ENCODE measurements at regions not wholly inside any gene's neighbourhood (a gene's known extent, or its start where the extent isn't known, plus 50 kb on each side); places are given as distances from the start of the nearest gene placed in this dataset.

GRCh38 chr3:72413228-72413627 lies 435.0 kb downstream of the SHQ1 start:
- Histone ChIP-seq H3K4me1 (ENCODE audit: control insufficient read depth, low read depth, low read length) (peaks cover 41% of the 10 kb centered on the region), H3K9me3 (ENCODE audit: control insufficient read depth, low read depth, low read length) (no peaks in the 10 kb centered on the region), H3K4me3 (ENCODE audit: low read length) (no peak overlapping the region), H3K27me3 (ENCODE audit: control insufficient read depth, insufficient read depth, low read length) (no peaks in the 10 kb centered on the region), H3K27ac (ENCODE audit: low read length) (no peak overlapping the region), H3K9ac (ENCODE audit: low read length) (no peak overlapping the region), H3K36me3 (ENCODE audit: control insufficient read depth, low read depth, low read length) (no peaks in the 10 kb centered on the region)

- no peak overlapping the region for H3K4me3 ChIP-seq (ENCODE audit: low read length)
- H3K27ac ChIP-seq (ENCODE audit: low read length) = no peak overlapping the region
- H3K4me1 ChIP-seq (ENCODE audit: control insufficient read depth, low read depth, low read length) = peaks cover 49% of the 10 kb centered on the region
- H3K9me3 ChIP-seq (ENCODE audit: control insufficient read depth, low read depth, low read length) = no peaks in the 10 kb centered on the region
- no peaks in the 10 kb centered on the region for H3K36me3 ChIP-seq (ENCODE audit: control insufficient read depth, low read depth, low read length)
- H3K9ac ChIP-seq (ENCODE audit: low read length) = no peak overlapping the region
- H3K27me3 ChIP-seq (ENCODE audit: control insufficient read depth, insufficient read depth, low read length) = no peaks in the 10 kb centered on the region
Observed at GRCh38 chr3:72412340-72412956, 435.8 kb downstream of the SHQ1 start.

- H3K27me3 ChIP-seq (ENCODE audit: control insufficient read depth, insufficient read depth, low read length) = no peaks in the 10 kb centered on the region
- H3K9me3 ChIP-seq (ENCODE audit: control insufficient read depth, low read depth, low read length) = no peaks in the 10 kb centered on the region
- H3K9ac ChIP-seq (ENCODE audit: low read length) = no peak overlapping the region
- H3K4me3 ChIP-seq (ENCODE audit: low read length) = no peak overlapping the region
- no peak overlapping the region for H3K27ac ChIP-seq (ENCODE audit: low read length)
- peaks cover 55% of the 10 kb centered on the region for H3K4me1 ChIP-seq (ENCODE audit: control insufficient read depth, low read depth, low read length)
- no peaks in the 10 kb centered on the region for H3K36me3 ChIP-seq (ENCODE audit: control insufficient read depth, low read depth, low read length)
Observed at GRCh38 chr3:72411843-72412242, 436.4 kb downstream of the SHQ1 start.

- no peak overlapping the region for H3K9ac ChIP-seq (ENCODE audit: low read length)
- H3K9me3 ChIP-seq (ENCODE audit: control insufficient read depth, low read depth, low read length) = no peaks in the 10 kb centered on the region
- H3K27ac ChIP-seq (ENCODE audit: low read length) = no peak overlapping the region
- H3K36me3 ChIP-seq (ENCODE audit: control insufficient read depth, low read depth, low read length) = no peaks in the 10 kb centered on the region
- no peak overlapping the region for H3K4me3 ChIP-seq (ENCODE audit: low read length)
- H3K27me3 ChIP-seq (ENCODE audit: control insufficient read depth, insufficient read depth, low read length) = no peaks in the 10 kb centered on the region
- H3K4me1 ChIP-seq (ENCODE audit: control insufficient read depth, low read depth, low read length) = peaks cover 58% of the 10 kb centered on the region
Observed at GRCh38 chr3:72411126-72411525, 437.1 kb downstream of the SHQ1 start.

GRCh38 chr3:72408983-72409779 lies 439.1 kb downstream of the SHQ1 start:
- H3K4me1 ChIP-seq (ENCODE audit: control insufficient read depth, low read depth, low read length) = peaks cover 70% of the 10 kb centered on the region
- H3K9ac ChIP-seq (ENCODE audit: low read length) = no peak overlapping the region
- H3K4me3 ChIP-seq (ENCODE audit: low read length) = no peak overlapping the region

GRCh38 chr3:72407766-72408165 lies 440.5 kb downstream of the SHQ1 start:
- no peak overlapping the region for H3K27ac ChIP-seq (ENCODE audit: low read length)
- no peaks in the 10 kb centered on the region for H3K27me3 ChIP-seq (ENCODE audit: control insufficient read depth, insufficient read depth, low read length)
- H3K36me3 ChIP-seq (ENCODE audit: control insufficient read depth, low read depth, low read length) = no peaks in the 10 kb centered on the region
- H3K4me3 ChIP-seq (ENCODE audit: low read length) = no peak overlapping the region
- peaks cover 81% of the 10 kb centered on the region for H3K4me1 ChIP-seq (ENCODE audit: control insufficient read depth, low read depth, low read length)
- no peak overlapping the region for H3K9ac ChIP-seq (ENCODE audit: low read length)
- no peaks in the 10 kb centered on the region for H3K9me3 ChIP-seq (ENCODE audit: control insufficient read depth, low read depth, low read length)

More at GRCh38 chr3:72408983-72409779, 439.1 kb downstream of the SHQ1 start:
- H3K36me3 ChIP-seq (ENCODE audit: control insufficient read depth, low read depth, low read length) = no peaks in the 10 kb centered on the region
- no peaks in the 10 kb centered on the region for H3K27me3 ChIP-seq (ENCODE audit: control insufficient read depth, insufficient read depth, low read length)
- H3K9me3 ChIP-seq (ENCODE audit: control insufficient read depth, low read depth, low read length) = no peaks in the 10 kb centered on the region
- no peak overlapping the region for H3K27ac ChIP-seq (ENCODE audit: low read length)

GRCh38 chr3:72405943-72406566 lies 442.2 kb downstream of the SHQ1 start:
- Histone ChIP-seq H3K9me3 (ENCODE audit: control insufficient read depth, low read depth, low read length) (no peaks in the 10 kb centered on the region), H3K4me1 (ENCODE audit: control insufficient read depth, low read depth, low read length) (peaks cover 82% of the 10 kb centered on the region), H3K27me3 (ENCODE audit: control insufficient read depth, insufficient read depth, low read length) (no peaks in the 10 kb centered on the region), H3K36me3 (ENCODE audit: control insufficient read depth, low read depth, low read length) (no peaks in the 10 kb centered on the region), H3K27ac (ENCODE audit: low read length) (no peak overlapping the region), H3K4me3 (ENCODE audit: low read length) (no peak overlapping the region), H3K9ac (ENCODE audit: low read length) (no peak overlapping the region)

- Histone ChIP-seq H3K9ac (ENCODE audit: low read length) (no peak overlapping the region), H3K4me1 (ENCODE audit: control insufficient read depth, low read depth, low read length) (peaks cover 48% of the 10 kb centered on the region), H3K36me3 (ENCODE audit: control insufficient read depth, low read depth, low read length) (no peaks in the 10 kb centered on the region), H3K4me3 (ENCODE audit: low read length) (no peak overlapping the region), H3K27me3 (ENCODE audit: control insufficient read depth, insufficient read depth, low read length) (no peaks in the 10 kb centered on the region), H3K27ac (ENCODE audit: low read length) (no peak overlapping the region), H3K9me3 (ENCODE audit: control insufficient read depth, low read depth, low read length) (no peaks in the 10 kb centered on the region)
Observed at GRCh38 chr3:72401005-72401545, 447.2 kb downstream of the SHQ1 start.

GRCh38 chr3:72398781-72399180 lies 449.5 kb downstream of the SHQ1 start:
- H3K27me3 ChIP-seq (ENCODE audit: control insufficient read depth, insufficient read depth, low read length) = no peaks in the 10 kb centered on the region
- H3K27ac ChIP-seq (ENCODE audit: low read length) = no peak overlapping the region
- H3K9me3 ChIP-seq (ENCODE audit: control insufficient read depth, low read depth, low read length) = no peaks in the 10 kb centered on the region
- H3K4me1 ChIP-seq (ENCODE audit: control insufficient read depth, low read depth, low read length) = peaks cover 29% of the 10 kb centered on the region
- no peaks in the 10 kb centered on the region for H3K36me3 ChIP-seq (ENCODE audit: control insufficient read depth, low read depth, low read length)
- no peak overlapping the region for H3K9ac ChIP-seq (ENCODE audit: low read length)
- no peak overlapping the region for H3K4me3 ChIP-seq (ENCODE audit: low read length)

- no peak overlapping the region for H3K9ac ChIP-seq (ENCODE audit: low read length)
- no peak overlapping the region for H3K27ac ChIP-seq (ENCODE audit: low read length)
- no peak overlapping the region for H3K4me3 ChIP-seq (ENCODE audit: low read length)
- no peaks in the 10 kb centered on the region for H3K27me3 ChIP-seq (ENCODE audit: control insufficient read depth, insufficient read depth, low read length)
- H3K36me3 ChIP-seq (ENCODE audit: control insufficient read depth, low read depth, low read length) = no peaks in the 10 kb centered on the region
- peaks cover 24% of the 10 kb centered on the region for H3K4me1 ChIP-seq (ENCODE audit: control insufficient read depth, low read depth, low read length)
- no peaks in the 10 kb centered on the region for H3K9me3 ChIP-seq (ENCODE audit: control insufficient read depth, low read depth, low read length)
Observed at GRCh38 chr3:72397586-72397985, 450.7 kb downstream of the SHQ1 start.

GRCh38 chr3:72396899-72397298 lies 451.3 kb downstream of the SHQ1 start:
- Histone ChIP-seq H3K9ac (ENCODE audit: low read length) (no peak overlapping the region), H3K4me1 (ENCODE audit: control insufficient read depth, low read depth, low read length) (peaks cover 23% of the 10 kb centered on the region), H3K9me3 (ENCODE audit: control insufficient read depth, low read depth, low read length) (no peaks in the 10 kb centered on the region), H3K4me3 (ENCODE audit: low read length) (no peak overlapping the region), H3K27me3 (ENCODE audit: control insufficient read depth, insufficient read depth, low read length) (no peaks in the 10 kb centered on the region), H3K36me3 (ENCODE audit: control insufficient read depth, low read depth, low read length) (no peaks in the 10 kb centered on the region), H3K27ac (ENCODE audit: low read length) (no peak overlapping the region)
